ENCODE measurements at regions not wholly inside any gene's neighbourhood (a gene's known extent, or its start where the extent isn't known, plus 50 kb on each side); places are given as distances from the start of the nearest gene placed in this dataset.

DNA sequence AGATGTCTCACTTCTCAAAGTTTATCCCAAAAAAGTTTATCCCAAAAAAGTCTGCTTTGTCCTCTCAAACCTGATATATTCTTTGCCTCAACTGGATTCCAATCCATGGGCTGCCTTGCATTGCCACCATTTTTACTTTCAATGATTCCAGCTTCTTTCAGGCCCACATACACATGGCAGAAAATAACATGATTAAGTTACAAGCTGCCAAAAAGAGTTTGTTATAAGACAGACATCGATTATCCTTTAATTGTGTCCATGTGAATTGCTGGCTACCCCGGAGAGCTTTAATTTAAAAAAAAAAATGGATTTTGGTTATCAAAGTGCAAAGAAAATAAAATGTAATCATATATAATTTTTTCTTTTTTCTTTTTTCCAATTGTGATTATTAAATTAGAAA is 819.6 kb upstream of the SORCS1 start:
- 77 to 84% (median 81%) methylated on average over 2 of the region's 2 CpGs for WGBS, 4 donors
- DNase-seq (no peak), ATAC-seq (no peak)
- H3K4me3 ChIP-seq: no peak overlapping the region
- TF ChIP-seq POLR2A (IDR thresholded peaks at IDR 0.05): no peak
- TF ChIP-seq, protein P1, sequence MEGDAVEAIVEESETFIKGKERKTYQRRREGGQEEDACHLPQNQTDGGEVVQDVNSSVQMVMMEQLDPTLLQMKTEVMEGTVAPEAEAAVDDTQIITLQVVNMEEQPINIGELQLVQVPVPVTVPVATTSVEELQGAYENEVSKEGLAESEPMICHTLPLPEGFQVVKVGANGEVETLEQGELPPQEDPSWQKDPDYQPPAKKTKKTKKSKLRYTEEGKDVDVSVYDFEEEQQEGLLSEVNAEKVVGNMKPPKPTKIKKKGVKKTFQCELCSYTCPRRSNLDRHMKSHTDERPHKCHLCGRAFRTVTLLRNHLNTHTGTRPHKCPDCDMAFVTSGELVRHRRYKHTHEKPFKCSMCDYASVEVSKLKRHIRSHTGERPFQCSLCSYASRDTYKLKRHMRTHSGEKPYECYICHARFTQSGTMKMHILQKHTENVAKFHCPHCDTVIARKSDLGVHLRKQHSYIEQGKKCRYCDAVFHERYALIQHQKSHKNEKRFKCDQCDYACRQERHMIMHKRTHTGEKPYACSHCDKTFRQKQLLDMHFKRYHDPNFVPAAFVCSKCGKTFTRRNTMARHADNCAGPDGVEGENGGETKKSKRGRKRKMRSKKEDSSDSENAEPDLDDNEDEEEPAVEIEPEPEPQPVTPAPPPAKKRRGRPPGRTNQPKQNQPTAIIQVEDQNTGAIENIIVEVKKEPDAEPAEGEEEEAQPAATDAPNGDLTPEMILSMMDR (IDR thresholded peaks at IDR 0.05): no peak
- no peaks in the 10 kb centered on the region for H3K27me3 ChIP-seq
- no peak overlapping the region for H3K27ac ChIP-seq
- no peaks in the 10 kb centered on the region for H3K9me3 ChIP-seq
- no peaks in the 10 kb centered on the region for H3K36me3 ChIP-seq
- no peaks in the 10 kb centered on the region for H3K4me1 ChIP-seq
- intact Hi-C loops (cut with DNase I): no loop called here

DNA sequence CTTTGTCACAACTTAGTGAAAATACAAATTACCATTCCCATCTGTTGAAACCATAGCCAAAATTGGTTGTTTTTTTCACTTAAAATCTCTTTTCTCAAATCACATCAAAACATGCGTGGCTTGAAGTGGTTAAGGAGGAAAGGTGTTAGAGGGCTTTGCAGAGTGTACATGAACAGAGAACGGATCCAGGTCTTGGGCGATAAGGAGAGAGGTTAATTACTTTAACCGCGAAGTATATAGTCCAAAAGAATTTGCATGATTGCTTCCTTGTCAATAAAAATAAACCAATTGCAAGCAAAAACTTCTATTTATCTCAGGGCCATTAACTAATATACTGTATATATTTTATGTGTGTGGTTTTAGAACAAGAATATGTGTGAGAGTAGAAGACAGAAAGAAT is 813.9 kb upstream of the SORCS1 start:
- intact Hi-C loops (cut with DNase I): no loop called here
- no peaks in the 10 kb centered on the region for H3K4me1 ChIP-seq
- ATAC-seq: no peak
- H3K36me3 ChIP-seq: no peaks in the 10 kb centered on the region
- no peak overlapping the region for H3K27ac ChIP-seq
- TF ChIP-seq, protein P1 (IDR thresholded peaks at IDR 0.05): no peak
- no peak for TF ChIP-seq POLR2A (IDR thresholded peaks at IDR 0.05)
- H3K27me3 ChIP-seq: no peaks in the 10 kb centered on the region
- DNase-seq: no peak
- H3K9me3 ChIP-seq: peaks cover 0 to 7% (median 0%) of the 10 kb centered on the region in 12 donors
- no peak overlapping the region for H3K4me3 ChIP-seq
- 87 to 92% (median 89%) methylated on average over 5 of the region's 5 CpGs for WGBS, 4 donors

DNA sequence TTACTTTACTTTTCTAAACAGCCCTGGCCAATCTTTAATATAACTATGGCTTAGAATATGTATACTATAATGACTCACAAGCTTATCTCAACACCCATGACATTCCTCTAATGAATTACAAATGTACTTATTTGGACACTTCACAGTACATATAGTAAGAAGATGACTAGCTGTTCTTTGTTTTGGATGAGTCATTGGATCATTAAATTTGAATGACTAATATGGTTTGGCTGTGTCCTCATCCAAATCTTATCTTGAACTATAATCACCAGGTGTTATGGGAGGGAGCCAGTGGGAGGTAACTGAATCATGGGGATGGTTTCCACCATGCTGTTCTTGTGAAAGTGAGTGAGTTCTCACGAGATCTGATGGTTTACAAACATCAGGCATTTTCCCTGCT is 807.5 kb upstream of the SORCS1 start:
- TF ChIP-seq POLR2A (IDR thresholded peaks at IDR 0.05): no peak
- TF ChIP-seq, protein P1 (IDR thresholded peaks at IDR 0.05): no peak
- Histone ChIP-seq H3K27me3 (no peaks in the 10 kb centered on the region), H3K4me1 (no peaks in the 10 kb centered on the region), H3K4me3 (no peak overlapping the region), H3K9me3 (peaks cover 0 to 5% (median 0%) of the 10 kb centered on the region in 12 donors), H3K36me3 (no peaks in the 10 kb centered on the region), H3K27ac (no peak overlapping the region)
- intact Hi-C loops (cut with DNase I): no loop called here
- DNase-seq: no peak
- 37 to 49% (median 41%) methylated on average over 1 of the region's 1 CpG for WGBS, 4 donors
- ATAC-seq: no peak

- Histone ChIP-seq H3K4me3 (no peak overlapping the region), H3K36me3 (no peaks in the 10 kb centered on the region), H3K27ac (no peak overlapping the region), H3K4me1 (no peaks in the 10 kb centered on the region), H3K27me3 (no peaks in the 10 kb centered on the region), H3K9me3 (peaks cover 0 to 5% (median 0%) of the 10 kb centered on the region in 12 donors)
- ATAC-seq (no peak), DNase-seq (no peak)
- TF ChIP-seq POLR2A (IDR thresholded peaks at IDR 0.05): no peak
- TF ChIP-seq, protein P1 (IDR thresholded peaks at IDR 0.05): no peak
- WGBS, 4 donors: 91 to 95% (median 93%) methylated on average over 1 of the region's 1 CpG
- intact Hi-C loops (cut with DNase I): no loop called here
Observed at GRCh38 chr10:107971411-107971810, 806.9 kb upstream of the SORCS1 start.

All from heart left ventricle (tissue), 16 donors.